ENCODE measurements at regions not wholly inside any gene's neighbourhood (a gene's known extent, or its start where the extent isn't known, plus 50 kb on each side); places are given as distances from the start of the nearest gene placed in this dataset.

- Histone ChIP-seq H3K27ac (no peak overlapping the region), H3K4me3 (no peak overlapping the region), H3K27me3 (no peaks in the 10 kb centered on the region), H3K9me3 (no peaks in the 10 kb centered on the region), H3K36me3 (peaks cover 0 to 41% (median 0%) of the 10 kb centered on the region in 3 donors), H3K4me1 (no peaks in the 10 kb centered on the region)
- TF ChIP-seq CTCF (IDR thresholded peaks at IDR 0.05) = no peak
- no peak for TF ChIP-seq POLR2A (IDR thresholded peaks at IDR 0.05)
- no peak for TF ChIP-seq EP300 (IDR thresholded peaks at IDR 0.05)
- 71 to 74% methylated on average over 5 to 8 of the region's 9 CpGs for WGBS, 2 donors
- no peak for DNase-seq (ENCODE audit: low spot score in 2 of 2)
Measured at GRCh38 chr14:100466111-100466856, 120.9 kb downstream of the BEGAIN start.

- TF ChIP-seq CTCF (IDR thresholded peaks at IDR 0.05) (no peak), POLR2A (IDR thresholded peaks at IDR 0.05) (no peak), EP300 (IDR thresholded peaks at IDR 0.05) (no peak)
- 79 to 80% methylated on average over 10 to 11 of the region's 11 CpGs for WGBS, 2 donors
- no peak for DNase-seq (ENCODE audit: low spot score in 2 of 2)
- H3K9me3 ChIP-seq = no peaks in the 10 kb centered on the region
- H3K36me3 ChIP-seq = peaks cover 0 to 50% (median 0%) of the 10 kb centered on the region in 3 donors
- no peak overlapping the region for H3K4me3 ChIP-seq
- H3K4me1 ChIP-seq = no peaks in the 10 kb centered on the region
- H3K27ac ChIP-seq = no peak overlapping the region
- no peaks in the 10 kb centered on the region for H3K27me3 ChIP-seq
Measured at GRCh38 chr14:100467046-100467750, 120.0 kb downstream of the BEGAIN start.

- TF ChIP-seq EP300 (IDR thresholded peaks at IDR 0.05) (no peak), CTCF (IDR thresholded peaks at IDR 0.05) (no peak), POLR2A (IDR thresholded peaks at IDR 0.05) (no peak)
- no peaks in the 10 kb centered on the region for H3K9me3 ChIP-seq
- H3K4me1 ChIP-seq = no peaks in the 10 kb centered on the region
- no peak for DNase-seq (ENCODE audit: low spot score in 2 of 2)
- no peak overlapping the region for H3K27ac ChIP-seq
- H3K4me3 ChIP-seq = no peak overlapping the region
- no peaks in the 10 kb centered on the region for H3K27me3 ChIP-seq
- peaks cover 0 to 52% (median 0%) of the 10 kb centered on the region in 3 donors for H3K36me3 ChIP-seq
- WGBS, 2 donors = 89 to 92% methylated on average over 17 of the region's 17 CpGs
Measured at GRCh38 chr14:100467939-100468338, 119.3 kb downstream of the BEGAIN start.

- 78 to 80% methylated on average over 9 of the region's 9 CpGs for WGBS, 2 donors
Measured at GRCh38 chr14:100468557-100468956, 118.7 kb downstream of the BEGAIN start.

More at GRCh38 chr14:100468557-100468956, 118.7 kb downstream of the BEGAIN start:
- H3K4me3 ChIP-seq = no peak overlapping the region
- no peak overlapping the region for H3K27ac ChIP-seq
- DNase-seq (ENCODE audit: low spot score in 2 of 2) = no peak
- H3K27me3 ChIP-seq = no peaks in the 10 kb centered on the region
- H3K4me1 ChIP-seq = no peaks in the 10 kb centered on the region
- peaks cover 0 to 52% (median 0%) of the 10 kb centered on the region in 3 donors for H3K36me3 ChIP-seq
- H3K9me3 ChIP-seq = no peaks in the 10 kb centered on the region
- TF ChIP-seq CTCF (IDR thresholded peaks at IDR 0.05) (no peak), EP300 (IDR thresholded peaks at IDR 0.05) (no peak), POLR2A (IDR thresholded peaks at IDR 0.05) (no peak)

Data from tibial nerve (tissue), 4 donors.